Stimulated activated CD8-positive, alpha-beta memory T cell treated with anti-CD3 and anti-CD28 coated beads, Interleukin-15, amount 100 ng/mL, for 48 hours (primary cell): ENCODE measurements at regions not wholly inside any gene's neighbourhood (a gene's known extent, or its start where the extent isn't known, plus 50 kb on each side); places are given as distances from the start of the nearest gene placed in this dataset.

ENCODE experiments used
- DNase-seq, 2 donors: peaks; one replicate each; pipeline ENCODE4 v3.0.0-alpha.2; 2020; ENCODE audit warnings: low read depth in 2 of 2

DNA sequence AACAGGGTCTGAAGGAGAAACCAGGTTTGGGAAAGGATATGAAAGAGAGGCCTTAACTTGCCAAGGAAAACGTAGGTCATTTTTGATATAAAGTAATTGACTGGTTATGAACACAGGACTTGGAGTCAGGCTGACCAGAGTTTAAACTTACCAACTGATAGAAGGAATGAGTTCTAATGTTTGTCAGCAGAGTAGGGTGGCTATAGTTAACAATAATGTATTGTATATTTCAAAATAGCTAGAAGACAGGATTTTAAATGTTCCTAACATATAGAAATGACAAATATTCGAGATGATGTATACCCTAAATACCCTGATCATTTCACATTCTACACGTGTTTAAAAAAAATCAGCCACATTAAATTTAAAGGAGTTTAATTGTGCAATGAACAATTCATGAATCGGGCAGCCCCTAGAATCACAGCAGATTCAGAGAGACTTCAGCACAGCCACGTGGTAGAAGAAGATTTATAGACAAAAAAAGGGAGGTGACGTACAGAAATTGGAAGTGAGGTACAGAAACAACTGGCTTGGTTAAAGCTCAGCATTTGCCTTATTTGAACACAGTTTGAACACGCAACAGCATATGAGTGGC lies 52.5 kb upstream of the PLEKHG7 start:
- no peak for DNase-seq

GRCh38 chr12:92649511-92650227 lies 53.1 kb upstream of the PLEKHG7 start:
- DNase-seq = peak; percentile 4 to 22

- DNase-seq = no peak
Observed at GRCh38 chr12:92648242-92649031, 54.4 kb upstream of the PLEKHG7 start.

- DNase-seq = no peak
Observed at GRCh38 chr12:92641291-92641690, 61.5 kb upstream of the PLEKHG7 start.

DNA sequence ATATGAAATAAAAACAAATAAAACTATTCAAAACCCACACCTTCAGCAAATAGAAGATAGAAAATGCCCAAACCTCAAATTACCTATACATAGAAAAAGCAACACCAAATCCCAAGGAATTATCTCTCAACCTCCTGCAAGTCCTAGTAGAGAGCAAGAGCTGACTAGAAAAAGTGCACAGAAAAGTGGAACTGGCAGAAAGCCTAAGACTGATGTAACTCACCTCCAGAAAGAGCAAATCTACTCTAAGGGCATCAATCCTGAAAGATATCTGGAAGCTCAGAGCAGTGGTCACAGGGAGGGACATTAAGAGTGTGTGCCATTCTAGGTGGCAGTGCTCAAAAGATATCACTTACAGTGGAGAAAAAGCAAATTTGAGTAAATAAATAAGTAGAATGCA lies 62.1 kb upstream of the PLEKHG7 start:
- DNase-seq = no peak

- DNase-seq = no peak
Observed at GRCh38 chr12:92639017-92639416, 63.8 kb upstream of the PLEKHG7 start.

GRCh38 chr12:92634730-92635129 lies 68.1 kb upstream of the PLEKHG7 start:
- no peak for DNase-seq

DNA sequence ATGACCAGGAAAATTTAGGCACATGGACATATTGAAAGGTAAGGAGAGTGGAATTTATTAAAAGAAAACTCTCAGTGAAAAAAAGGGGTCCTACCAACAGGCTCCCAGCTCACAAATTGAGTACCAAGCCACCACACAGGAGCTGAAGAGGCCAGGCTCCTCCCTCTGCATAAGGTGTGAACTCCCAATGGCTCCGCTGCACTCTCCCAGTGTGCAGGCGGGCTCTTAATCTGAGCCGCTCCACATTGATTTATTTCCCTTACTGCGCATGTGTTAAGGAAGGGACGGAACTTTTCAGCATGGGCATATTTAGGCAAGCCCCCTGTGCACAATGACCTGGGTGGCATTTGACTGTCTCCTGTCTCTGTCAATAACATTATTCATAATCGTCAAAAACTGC lies 68.6 kb upstream of the PLEKHG7 start:
- no peak for DNase-seq

DNA sequence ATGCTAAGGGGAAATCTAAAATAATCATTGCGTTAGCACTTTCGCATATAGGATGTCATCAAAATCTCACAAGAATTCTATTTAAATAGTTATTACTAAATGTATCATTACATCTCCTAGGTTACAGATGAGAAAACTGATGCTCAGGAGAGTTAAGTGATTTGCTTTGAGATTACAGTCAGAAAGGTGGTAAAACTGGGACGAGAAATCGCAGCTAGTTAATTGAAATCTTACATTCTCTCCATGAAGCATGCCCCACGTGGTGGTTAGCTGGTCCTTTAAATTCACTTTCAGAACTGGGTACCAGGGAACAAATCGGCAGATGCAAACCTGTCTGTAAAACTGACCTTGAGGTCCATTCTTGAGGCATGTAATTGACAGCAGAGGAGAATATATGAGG lies 71.8 kb upstream of the PLEKHG7 start:
- DNase-seq = no peak

DNA sequence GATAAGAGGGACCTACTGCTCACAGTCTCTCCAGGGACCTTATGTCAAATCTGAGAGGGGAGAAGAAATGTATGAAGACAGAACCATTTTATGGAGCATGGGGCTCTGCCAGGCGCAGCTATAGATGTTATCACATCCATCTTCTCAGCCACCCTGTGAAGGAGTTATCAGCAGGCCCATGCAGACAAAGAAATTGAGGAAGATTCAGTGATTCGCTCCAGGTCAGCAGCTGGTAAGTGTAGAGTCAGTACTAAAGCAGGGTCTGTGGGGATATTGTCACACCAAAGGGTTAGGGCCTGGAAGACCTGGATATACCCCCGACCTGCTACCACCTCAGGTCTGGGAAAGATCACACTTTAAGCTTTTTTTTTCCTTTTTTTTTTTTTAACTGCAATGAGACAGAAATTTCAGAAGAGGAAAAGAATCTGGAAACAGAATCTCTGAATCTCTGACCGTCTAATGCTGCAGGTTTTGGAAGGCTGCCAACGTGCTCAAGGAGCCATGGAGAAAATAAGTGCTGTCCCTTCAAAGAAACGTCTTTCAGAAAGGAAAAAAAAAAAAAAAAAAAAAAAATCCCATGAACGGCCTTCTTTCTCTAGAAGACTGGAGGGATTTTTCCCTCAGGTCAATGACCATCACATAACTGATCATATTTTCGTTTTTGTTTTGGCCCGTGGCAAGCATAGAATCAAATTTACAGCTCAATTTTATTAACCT lies 73.3 kb upstream of the PLEKHG7 start:
- no peak for DNase-seq

GRCh38 chr12:92628476-92628875 lies 74.3 kb upstream of the PLEKHG7 start:
- DNase-seq = no peak

GRCh38 chr12:92627511-92627910 lies 75.3 kb upstream of the PLEKHG7 start:
- no peak for DNase-seq

DNA sequence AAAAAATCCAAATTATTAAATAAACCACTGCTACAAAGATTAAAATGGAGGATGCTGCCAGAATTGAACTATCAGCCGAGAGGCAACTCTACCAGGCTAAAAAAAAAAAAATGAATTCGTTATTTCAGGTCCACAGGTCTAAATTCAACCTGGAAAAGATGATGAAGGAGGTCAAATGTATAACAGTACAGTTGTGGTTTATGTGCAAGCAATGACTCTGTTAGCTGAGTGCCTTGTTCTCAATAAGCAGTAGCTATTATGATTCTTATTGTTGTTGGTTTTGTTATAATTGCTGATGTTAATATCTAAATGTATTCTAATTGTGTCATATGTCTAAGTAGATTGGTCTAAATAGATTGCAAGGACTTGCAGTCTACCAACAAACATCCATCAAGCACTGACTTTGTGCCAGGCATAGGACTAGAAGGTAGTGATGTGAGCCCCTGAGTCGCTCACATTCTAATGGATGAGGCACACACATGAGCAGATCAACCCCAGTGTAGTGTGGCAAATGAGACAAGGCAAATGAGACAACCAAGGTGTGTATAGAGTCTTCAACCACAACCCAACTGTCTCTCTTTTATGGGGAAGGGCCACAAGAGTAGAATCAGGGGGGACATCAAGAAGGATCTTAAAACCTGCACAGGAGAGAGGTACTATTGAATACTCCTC lies 77.0 kb upstream of the PLEKHG7 start:
- DNase-seq = no peak

- no peak for DNase-seq
Observed at GRCh38 chr12:92624236-92624635, 78.6 kb upstream of the PLEKHG7 start.

DNA sequence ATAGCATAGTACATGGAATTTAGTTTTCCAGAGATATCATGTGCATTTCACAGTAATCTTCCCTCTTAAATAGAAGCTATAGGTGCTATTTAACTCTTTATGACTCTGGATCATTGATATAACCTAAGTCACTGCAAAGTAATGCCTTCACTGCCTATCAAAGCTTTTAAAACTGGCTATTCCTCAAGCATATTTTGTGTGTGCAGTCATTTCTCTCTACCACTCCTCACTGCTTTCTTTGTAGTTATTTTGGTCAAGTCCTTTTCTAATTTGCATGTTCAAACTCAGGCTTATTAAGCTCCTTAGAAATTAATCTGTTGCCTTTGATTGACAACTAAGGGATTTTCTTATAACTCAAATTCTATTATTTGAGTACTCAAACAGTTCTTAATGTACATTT lies 79.4 kb upstream of the PLEKHG7 start:
- no peak for DNase-seq

GRCh38 chr12:92621833-92622232 lies 81.0 kb upstream of the PLEKHG7 start:
- DNase-seq = no peak

- DNase-seq = no peak
Observed at GRCh38 chr12:92621312-92621711, 81.5 kb upstream of the PLEKHG7 start.

- DNase-seq = no peak
Observed at GRCh38 chr12:92619730-92620684, 82.8 kb upstream of the PLEKHG7 start.

DNA sequence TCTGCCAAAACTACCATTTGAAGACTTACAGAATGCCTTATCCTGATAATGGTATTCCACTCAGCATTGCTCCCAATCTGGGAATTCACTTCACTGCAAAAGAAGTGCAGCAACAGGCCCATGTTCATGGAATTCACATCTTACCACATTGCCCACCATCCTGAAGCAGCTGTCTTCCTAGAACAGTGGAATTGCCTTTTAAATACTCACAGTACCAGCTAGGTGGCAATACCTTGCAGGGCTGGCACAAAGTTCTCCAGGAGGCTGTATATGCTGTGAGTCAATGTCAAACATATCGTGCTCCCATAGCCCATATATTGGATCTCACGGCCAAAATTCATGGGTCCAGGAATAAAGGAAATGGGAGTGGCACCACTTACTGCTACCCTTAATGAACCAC lies 83.8 kb upstream of the PLEKHG7 start:
- DNase-seq = no peak

GRCh38 chr12:92615703-92616102 lies 87.1 kb upstream of the PLEKHG7 start:
- DNase-seq = no peak

GRCh38 chr12:92615086-92615485 lies 87.7 kb upstream of the PLEKHG7 start:
- DNase-seq = no peak
